Endothelial cell (in vitro differentiated cells): ENCODE measurements at regions not wholly inside any gene's neighbourhood (a gene's known extent, or its start where the extent isn't known, plus 50 kb on each side); places are given as distances from the start of the nearest gene placed in this dataset.

Source experiments
- DNase-seq: peaks from one replicate; pipeline ENCODE4 v3.0.0; 2021; ENCODE audit warnings: low spot score
- H3K27ac Mint-ChIP-seq: one replicate; pipeline ENCODE4 v1.8.0; 2021; ENCODE audit warnings: mixed read lengths, inconsistent platforms; ENCODE audit not compliant: unreplicated experiment
- H3K27me3 Mint-ChIP-seq: one replicate; pipeline ENCODE4 v1.8.0; 2021; ENCODE audit warnings: mild to moderate bottlenecking, moderate library complexity, mixed read lengths, inconsistent platforms; ENCODE audit not compliant: unreplicated experiment
- H3K36me3 Mint-ChIP-seq: one replicate; pipeline ENCODE4 v1.8.0; 2021; ENCODE audit warnings: mild to moderate bottlenecking, low read depth, mixed read lengths, inconsistent platforms; ENCODE audit not compliant: unreplicated experiment
- H3K4me1 Mint-ChIP-seq: one replicate; pipeline ENCODE4 v1.8.0; 2021; ENCODE audit warnings: mild to moderate bottlenecking, mixed read lengths, inconsistent platforms; ENCODE audit not compliant: unreplicated experiment
- H3K4me3 Mint-ChIP-seq: one replicate; pipeline ENCODE4 v1.8.0; 2021; ENCODE audit warnings: mild to moderate bottlenecking, mixed read lengths, inconsistent platforms; ENCODE audit not compliant: unreplicated experiment
- H3K9me3 Mint-ChIP-seq: one replicate; pipeline ENCODE4 v1.8.0; 2021; ENCODE audit warnings: mixed read lengths, inconsistent platforms; ENCODE audit not compliant: unreplicated experiment
- TF ChIP-seq, protein P1 (sequence below): fragments of 200-600 bp; sonication (generic); IDR thresholded peaks from one replicate; pipeline ENCODE4 v1.5.0; 2021; ENCODE audit warnings: antibody characterized with exemption; ENCODE audit not compliant: unreplicated experiment

DNA sequence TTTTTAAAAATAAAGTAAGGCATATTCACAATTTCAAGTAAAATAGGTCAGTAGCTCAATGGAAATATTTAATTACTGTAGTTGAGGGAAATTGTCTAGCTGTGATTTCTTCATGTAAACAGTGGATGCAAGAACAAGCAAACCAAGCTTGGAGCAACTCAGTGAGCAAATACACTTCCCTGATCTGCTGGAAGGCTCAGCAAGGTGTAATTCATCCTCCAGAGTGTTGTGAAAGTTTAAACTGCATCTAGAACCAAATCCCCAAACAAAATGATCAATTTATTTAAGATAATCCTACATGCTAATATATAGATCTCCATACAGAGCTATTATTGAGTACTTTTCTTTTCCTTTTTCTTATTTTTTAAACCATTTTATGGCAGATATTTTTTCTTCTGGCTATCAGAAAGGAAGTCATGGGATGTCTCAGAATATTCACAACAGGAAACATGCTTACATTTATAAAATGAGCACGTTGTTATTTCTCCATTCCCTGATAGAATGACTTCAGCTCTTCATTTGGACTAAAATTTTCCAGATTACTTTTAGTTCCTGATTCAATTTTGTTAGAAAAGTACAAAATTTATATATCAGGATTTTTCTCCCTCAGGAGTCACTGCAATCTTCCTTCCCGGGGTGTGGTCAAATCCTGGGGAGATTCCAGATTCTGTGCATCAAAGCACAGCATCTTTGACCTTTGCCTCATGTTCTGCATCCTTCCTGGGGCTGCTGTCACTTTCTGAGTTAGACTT, 219.2 kb upstream of the ELL2 start:
- Mint-ChIP-seq H3K9me3 (no peaks in the 10 kb centered on the region), H3K36me3 (no peaks in the 10 kb centered on the region)

DNA sequence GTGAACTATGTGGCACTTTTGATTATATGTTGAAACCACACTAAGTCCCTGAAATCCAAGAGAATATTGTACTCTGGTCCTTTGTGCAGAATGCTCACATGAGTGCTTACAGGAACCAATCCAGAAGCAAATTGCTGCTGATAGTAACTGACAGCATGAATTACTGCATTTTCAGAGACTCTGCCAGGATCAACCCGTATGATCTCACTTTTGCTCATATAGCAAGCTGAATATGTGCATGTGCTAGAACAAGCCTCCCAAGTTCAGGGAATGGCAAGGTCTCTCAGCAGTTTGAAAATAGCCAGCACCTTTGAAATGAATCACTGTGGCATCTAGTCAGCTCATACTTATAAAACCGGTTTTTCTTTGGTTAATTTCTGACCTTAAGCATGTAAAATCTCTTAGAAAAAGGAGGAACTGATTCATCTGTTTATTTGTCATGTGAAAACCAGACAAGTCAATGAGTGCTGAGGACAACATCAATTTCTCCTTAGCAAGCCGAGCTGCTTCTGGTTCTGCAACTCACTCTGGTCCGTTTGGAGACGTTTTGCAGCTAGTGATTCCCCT, 215.7 kb upstream of the ELL2 start:
- Mint-ChIP-seq H3K27ac (no peak overlapping the region), H3K9me3 (no peaks in the 10 kb centered on the region), H3K4me1 (no peaks in the 10 kb centered on the region), H3K4me3 (no peak overlapping the region), H3K27me3 (no peaks in the 10 kb centered on the region), H3K36me3 (no peaks in the 10 kb centered on the region)
- TF ChIP-seq, protein P1, sequence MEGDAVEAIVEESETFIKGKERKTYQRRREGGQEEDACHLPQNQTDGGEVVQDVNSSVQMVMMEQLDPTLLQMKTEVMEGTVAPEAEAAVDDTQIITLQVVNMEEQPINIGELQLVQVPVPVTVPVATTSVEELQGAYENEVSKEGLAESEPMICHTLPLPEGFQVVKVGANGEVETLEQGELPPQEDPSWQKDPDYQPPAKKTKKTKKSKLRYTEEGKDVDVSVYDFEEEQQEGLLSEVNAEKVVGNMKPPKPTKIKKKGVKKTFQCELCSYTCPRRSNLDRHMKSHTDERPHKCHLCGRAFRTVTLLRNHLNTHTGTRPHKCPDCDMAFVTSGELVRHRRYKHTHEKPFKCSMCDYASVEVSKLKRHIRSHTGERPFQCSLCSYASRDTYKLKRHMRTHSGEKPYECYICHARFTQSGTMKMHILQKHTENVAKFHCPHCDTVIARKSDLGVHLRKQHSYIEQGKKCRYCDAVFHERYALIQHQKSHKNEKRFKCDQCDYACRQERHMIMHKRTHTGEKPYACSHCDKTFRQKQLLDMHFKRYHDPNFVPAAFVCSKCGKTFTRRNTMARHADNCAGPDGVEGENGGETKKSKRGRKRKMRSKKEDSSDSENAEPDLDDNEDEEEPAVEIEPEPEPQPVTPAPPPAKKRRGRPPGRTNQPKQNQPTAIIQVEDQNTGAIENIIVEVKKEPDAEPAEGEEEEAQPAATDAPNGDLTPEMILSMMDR = no peak
- no peak for DNase-seq

More for the DNA sequence above, 219.2 kb upstream of the ELL2 start:
- H3K27ac Mint-ChIP-seq = no peak overlapping the region
- H3K27me3 Mint-ChIP-seq = no peaks in the 10 kb centered on the region
- no peak for DNase-seq
- TF ChIP-seq, protein P1 = no peak
- H3K4me3 Mint-ChIP-seq = no peak overlapping the region
- no peaks in the 10 kb centered on the region for H3K4me1 Mint-ChIP-seq

DNA sequence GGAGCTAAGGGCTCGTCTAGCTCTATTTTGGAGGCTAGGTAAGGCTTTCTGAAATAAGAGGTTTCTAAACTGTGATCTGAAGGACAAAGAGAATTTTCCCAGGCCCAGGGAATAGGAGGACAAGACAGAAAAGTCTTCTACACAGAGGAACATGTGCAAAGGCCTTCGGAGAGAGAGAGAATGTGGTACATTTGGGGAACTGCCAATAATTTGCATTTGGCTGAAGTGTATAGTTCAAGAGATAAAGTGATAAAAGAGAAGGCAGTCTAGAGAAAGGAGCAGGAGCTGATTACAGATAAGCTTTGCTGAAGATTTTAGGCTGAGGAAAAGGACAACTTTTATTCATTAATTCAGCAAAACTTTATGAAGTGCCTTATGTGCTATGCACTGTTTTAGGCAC, 214.4 kb upstream of the ELL2 start:
- H3K4me1 Mint-ChIP-seq = no peaks in the 10 kb centered on the region
- no peak for DNase-seq

DNA sequence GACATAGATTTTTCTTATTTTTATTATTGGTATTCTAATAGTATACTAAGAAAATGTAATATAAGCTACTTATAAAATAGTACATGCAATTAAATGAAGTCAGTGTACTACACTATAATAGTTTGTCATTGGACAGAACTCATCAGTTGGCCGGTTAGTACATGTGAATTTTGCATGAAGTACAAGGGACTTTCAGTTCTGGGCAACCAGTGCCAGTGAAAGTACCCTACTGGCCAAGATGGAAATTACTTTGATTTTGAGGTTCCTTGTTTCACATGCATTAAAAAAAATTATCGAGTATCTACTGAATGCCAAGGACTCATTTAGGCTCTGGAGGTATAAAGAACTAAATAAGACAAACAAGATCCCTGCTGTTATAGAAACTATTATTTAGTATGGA, 213.4 kb upstream of the ELL2 start:
- Mint-ChIP-seq H3K27ac (no peak overlapping the region), H3K4me3 (no peak overlapping the region), H3K9me3 (no peaks in the 10 kb centered on the region), H3K27me3 (no peaks in the 10 kb centered on the region), H3K36me3 (no peaks in the 10 kb centered on the region), H3K4me1 (no peaks in the 10 kb centered on the region)
- TF ChIP-seq, protein P1 = peak; percentile 72
- DNase-seq = no peak

More for the DNA sequence above, 214.4 kb upstream of the ELL2 start:
- Mint-ChIP-seq H3K27ac (no peak overlapping the region), H3K9me3 (no peaks in the 10 kb centered on the region), H3K4me3 (no peak overlapping the region), H3K27me3 (no peaks in the 10 kb centered on the region), H3K36me3 (no peaks in the 10 kb centered on the region)
- TF ChIP-seq, protein P1 = no peak

GRCh38 chr5:96173366-96173765, 211.7 kb upstream of the ELL2 start:
- H3K27me3 Mint-ChIP-seq = no peaks in the 10 kb centered on the region
- H3K9me3 Mint-ChIP-seq = no peaks in the 10 kb centered on the region
- no peak overlapping the region for H3K27ac Mint-ChIP-seq
- TF ChIP-seq, protein P1 = no peak
- no peak overlapping the region for H3K4me3 Mint-ChIP-seq
- no peaks in the 10 kb centered on the region for H3K4me1 Mint-ChIP-seq
- no peaks in the 10 kb centered on the region for H3K36me3 Mint-ChIP-seq
- no peak for DNase-seq
